Colonic mucosa (tissue), 4 donors: ENCODE measurements at regions not wholly inside any gene's neighbourhood (a gene's known extent, or its start where the extent isn't known, plus 50 kb on each side); places are given as distances from the start of the nearest gene placed in this dataset.

Source experiments
- DNase-seq: peaks from one replicate; pipeline ENCODE4 v3.0.0-alpha.2; 2020
- H3K27ac ChIP-seq: fragments of 200-600 bp; one replicate; pipeline ENCODE4 v1.8.0; 2021
- H3K27me3 ChIP-seq: fragments of 200-600 bp; one replicate; pipeline ENCODE4 v1.8.0; 2021
- H3K36me3 ChIP-seq: fragments of 200-600 bp; one replicate; pipeline ENCODE4 v1.8.0; 2021
- H3K4me1 ChIP-seq: fragments of 200-600 bp; one replicate; pipeline ENCODE4 v1.8.0; 2021; ENCODE audit warnings: mild to moderate bottlenecking
- H3K4me3 ChIP-seq: fragments of 200-600 bp; one replicate; pipeline ENCODE4 v1.8.0; 2021
- H3K9ac ChIP-seq, 2 donors: one replicate each; pipeline ENCODE4 v1.7.0; 2013; ENCODE audit warnings: control low read depth in 2 of 2, low read depth in 2 of 2, low read length in 2 of 2
- H3K9me3 ChIP-seq: fragments of 200-600 bp; one replicate; pipeline ENCODE4 v1.8.0; 2021
- intact Hi-C: fragments of 100-400 bp; cut with DNase I; formaldehyde crosslinking; loops from one replicate; pipeline ENCODE4 v1.14.1; 2022
- TF ChIP-seq, protein P1 (sequence below): fragments of 200-600 bp; IDR thresholded peaks from one replicate; pipeline ENCODE4 v1.8.0; 2022; ENCODE audit warnings: antibody characterized with exemption, mild to moderate bottlenecking
- donor health status: healthy.
- donor health status: DM: no; HTN: no; CAD: no.
- donor health status: DM: no; HTN: no; CAD: no.

DNA sequence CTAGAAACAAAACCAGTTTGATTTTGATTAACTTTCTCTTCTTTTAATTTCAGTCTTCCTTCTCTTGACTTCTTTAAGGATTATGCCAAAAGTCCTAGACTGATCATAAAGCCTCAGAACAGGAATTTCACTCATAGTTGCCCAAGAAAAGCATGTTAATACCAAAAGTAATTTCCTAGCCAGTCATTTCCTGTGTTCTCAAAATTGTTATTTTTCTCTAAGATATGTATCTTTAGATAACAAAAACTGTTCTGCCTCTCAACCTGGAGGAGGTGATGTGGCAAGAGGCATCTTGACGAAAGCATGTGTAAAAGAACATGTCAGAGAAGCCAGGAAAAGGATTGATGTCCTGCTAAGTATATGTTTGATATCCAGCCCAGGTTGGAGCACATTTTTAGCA is 78.0 kb upstream of the IPO9 start:
- no peaks in the 10 kb centered on the region for H3K27me3 ChIP-seq
- no peaks in the 10 kb centered on the region for H3K4me1 ChIP-seq
- H3K4me3 ChIP-seq: no peak overlapping the region
- no peak for DNase-seq
- H3K27ac ChIP-seq: no peak overlapping the region
- TF ChIP-seq, protein P1, sequence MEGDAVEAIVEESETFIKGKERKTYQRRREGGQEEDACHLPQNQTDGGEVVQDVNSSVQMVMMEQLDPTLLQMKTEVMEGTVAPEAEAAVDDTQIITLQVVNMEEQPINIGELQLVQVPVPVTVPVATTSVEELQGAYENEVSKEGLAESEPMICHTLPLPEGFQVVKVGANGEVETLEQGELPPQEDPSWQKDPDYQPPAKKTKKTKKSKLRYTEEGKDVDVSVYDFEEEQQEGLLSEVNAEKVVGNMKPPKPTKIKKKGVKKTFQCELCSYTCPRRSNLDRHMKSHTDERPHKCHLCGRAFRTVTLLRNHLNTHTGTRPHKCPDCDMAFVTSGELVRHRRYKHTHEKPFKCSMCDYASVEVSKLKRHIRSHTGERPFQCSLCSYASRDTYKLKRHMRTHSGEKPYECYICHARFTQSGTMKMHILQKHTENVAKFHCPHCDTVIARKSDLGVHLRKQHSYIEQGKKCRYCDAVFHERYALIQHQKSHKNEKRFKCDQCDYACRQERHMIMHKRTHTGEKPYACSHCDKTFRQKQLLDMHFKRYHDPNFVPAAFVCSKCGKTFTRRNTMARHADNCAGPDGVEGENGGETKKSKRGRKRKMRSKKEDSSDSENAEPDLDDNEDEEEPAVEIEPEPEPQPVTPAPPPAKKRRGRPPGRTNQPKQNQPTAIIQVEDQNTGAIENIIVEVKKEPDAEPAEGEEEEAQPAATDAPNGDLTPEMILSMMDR: no peak
- H3K9ac ChIP-seq: no peak overlapping the region
- no peaks in the 10 kb centered on the region for H3K9me3 ChIP-seq
- no peaks in the 10 kb centered on the region for H3K36me3 ChIP-seq
- intact Hi-C loops: no loop called here

DNA sequence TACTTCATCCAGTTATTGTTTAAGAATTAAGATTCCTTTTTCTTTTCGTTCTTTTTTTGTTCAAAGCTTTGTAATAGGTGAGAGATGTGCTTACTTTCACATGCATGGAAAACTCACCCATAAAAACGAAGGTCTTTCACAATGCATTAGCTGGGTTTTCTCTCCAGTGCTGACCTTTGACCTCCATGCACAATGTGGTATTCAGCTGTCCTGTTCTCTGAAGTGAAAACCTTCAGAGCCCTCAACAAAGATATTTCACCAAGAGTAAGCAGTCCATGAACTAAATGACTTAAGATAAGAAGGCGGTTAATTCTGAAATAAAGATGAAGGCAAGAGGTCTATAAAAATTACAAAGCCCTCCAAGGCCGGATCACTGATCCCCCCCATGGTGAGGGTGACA is 77.1 kb upstream of the IPO9 start:
- TF ChIP-seq, protein P1: no peak
- Histone ChIP-seq H3K36me3 (no peaks in the 10 kb centered on the region), H3K9ac (no peak overlapping the region), H3K4me3 (no peak overlapping the region), H3K9me3 (no peaks in the 10 kb centered on the region), H3K27me3 (no peaks in the 10 kb centered on the region), H3K4me1 (no peaks in the 10 kb centered on the region), H3K27ac (no peak overlapping the region)
- intact Hi-C loops: no loop called here
- no peak for DNase-seq

DNA sequence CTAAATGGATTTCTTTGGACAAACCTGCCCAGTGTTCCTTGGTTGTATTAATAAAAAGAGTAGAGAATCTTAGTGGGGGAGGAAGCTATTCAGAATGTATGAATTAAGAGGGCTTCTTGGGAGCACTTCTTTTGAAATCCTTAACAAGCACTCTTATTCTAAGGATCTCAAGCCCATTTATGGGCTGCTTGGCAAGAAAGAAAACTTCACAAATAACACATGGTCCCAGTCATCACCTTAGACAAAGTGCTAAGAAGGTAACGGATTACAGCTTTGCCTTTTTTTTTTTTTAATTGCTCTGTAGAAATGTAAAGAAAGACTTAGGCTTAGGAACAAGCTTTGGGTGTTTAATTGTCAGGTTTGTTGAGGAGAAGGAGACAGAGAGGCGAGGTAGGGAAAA is 76.6 kb upstream of the IPO9 start:
- Histone ChIP-seq H3K9ac (no peak overlapping the region), H3K9me3 (no peaks in the 10 kb centered on the region), H3K27me3 (no peaks in the 10 kb centered on the region), H3K4me3 (no peak overlapping the region), H3K36me3 (no peaks in the 10 kb centered on the region), H3K27ac (no peak overlapping the region), H3K4me1 (no peaks in the 10 kb centered on the region)
- DNase-seq: no peak
- TF ChIP-seq, protein P1: no peak
- intact Hi-C loops: no loop called here

DNA sequence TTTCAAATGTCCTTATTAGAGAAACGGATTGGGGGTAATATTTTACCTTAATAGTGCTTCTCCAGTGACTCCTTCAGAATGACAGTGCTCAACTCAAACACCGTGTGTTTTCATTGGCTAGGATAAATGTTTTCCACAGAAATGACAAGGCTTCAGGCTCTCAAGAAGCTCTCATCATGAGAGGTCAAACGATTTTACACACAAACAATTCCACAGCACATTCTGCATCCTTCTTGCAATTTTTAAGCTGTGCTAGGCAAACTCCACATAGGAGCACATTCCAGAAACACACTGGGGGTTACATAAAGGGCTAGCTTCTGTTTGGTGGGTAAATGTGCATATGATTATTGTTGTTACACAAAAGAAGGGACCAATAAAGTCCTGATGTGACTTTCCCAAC is 75.5 kb upstream of the IPO9 start:
- H3K9ac ChIP-seq: no peak overlapping the region
- H3K9me3 ChIP-seq: no peaks in the 10 kb centered on the region
- intact Hi-C loops: no loop called here
- no peak overlapping the region for H3K4me3 ChIP-seq
- DNase-seq: no peak
- no peaks in the 10 kb centered on the region for H3K27me3 ChIP-seq
- no peaks in the 10 kb centered on the region for H3K36me3 ChIP-seq
- no peaks in the 10 kb centered on the region for H3K4me1 ChIP-seq
- no peak overlapping the region for H3K27ac ChIP-seq
- TF ChIP-seq, protein P1: no peak

DNA sequence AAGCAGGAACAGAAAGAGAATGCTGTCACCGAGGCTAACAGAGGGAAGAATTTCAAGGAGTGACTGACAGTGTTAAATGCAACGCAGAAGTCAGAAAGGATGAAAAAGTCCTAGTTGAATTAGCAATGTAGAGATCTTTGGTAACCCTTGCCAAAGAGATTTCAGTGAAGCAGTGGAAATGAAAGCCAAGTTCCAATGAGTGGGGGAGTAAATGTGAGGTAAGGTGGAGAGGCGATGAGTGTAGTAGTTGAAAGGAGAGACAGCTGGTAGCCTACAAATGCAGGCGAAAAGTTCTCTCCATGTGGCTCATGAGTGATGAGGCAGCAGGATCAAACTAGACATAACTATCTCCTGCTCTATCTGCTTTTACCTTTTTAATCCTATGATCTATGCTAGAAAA is 74.6 kb upstream of the IPO9 start:
- intact Hi-C loops: no loop called here
- H3K36me3 ChIP-seq: no peaks in the 10 kb centered on the region
- no peaks in the 10 kb centered on the region for H3K4me1 ChIP-seq
- DNase-seq: no peak
- H3K4me3 ChIP-seq: no peak overlapping the region
- H3K9ac ChIP-seq: no peak overlapping the region
- TF ChIP-seq, protein P1: no peak
- H3K27ac ChIP-seq: no peak overlapping the region
- H3K9me3 ChIP-seq: no peaks in the 10 kb centered on the region
- no peaks in the 10 kb centered on the region for H3K27me3 ChIP-seq

DNA sequence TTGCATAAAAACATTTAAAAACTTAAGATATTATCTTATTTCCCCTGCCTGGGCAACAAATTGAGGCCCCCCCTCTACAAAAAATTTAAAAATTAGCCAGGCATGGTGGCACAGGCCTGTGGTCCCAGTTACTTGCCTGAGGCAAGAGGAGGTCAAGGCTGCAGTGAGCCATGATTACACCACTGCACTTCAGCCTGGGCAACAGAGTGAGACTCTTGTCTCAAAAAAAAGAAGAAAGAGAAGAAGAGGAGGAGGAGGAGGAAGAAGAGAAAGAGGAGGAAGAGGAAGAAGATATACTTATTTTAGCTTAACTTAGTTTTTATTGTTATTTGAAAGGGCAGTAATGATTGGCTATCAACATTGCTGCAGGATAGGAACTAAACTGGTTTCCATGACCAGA is 73.8 kb upstream of the IPO9 start:
- intact Hi-C loops: no loop called here
- Histone ChIP-seq H3K4me1 (no peaks in the 10 kb centered on the region), H3K9ac (no peak overlapping the region), H3K27me3 (no peaks in the 10 kb centered on the region), H3K4me3 (no peak overlapping the region), H3K27ac (no peak overlapping the region), H3K36me3 (no peaks in the 10 kb centered on the region), H3K9me3 (no peaks in the 10 kb centered on the region)
- TF ChIP-seq, protein P1: no peak
- DNase-seq: no peak
